H1 (cell line): ENCODE measurements at regions not wholly inside any gene's neighbourhood (a gene's known extent, or its start where the extent isn't known, plus 50 kb on each side); places are given as distances from the start of the nearest gene placed in this dataset.

Experiments used
- CTCF ChIA-PET: fragments of 300-600 bp; sonication (Branson Sonifier 250); formaldehyde crosslinking; loops from one replicate; lab custom pipeline; 2021; ENCODE audit not compliant: partially characterized antibody; lab: Charles Lee
- POLR2A ChIA-PET: fragments of 300-600 bp; sonication (Branson Sonifier 250); formaldehyde crosslinking; loops from one replicate; lab custom pipeline; 2021; ENCODE audit warnings: inconsistent platforms; ENCODE audit not compliant: partially characterized antibody; lab: Charles Lee
- DNase-seq, 2 experiments: peaks; one replicate each; pipeline versions ENCODE4 v3.0.0 to v3.0.0-alpha.2; 2010 to 2022; ENCODE audit warnings: low spot score in 2 of 2, low read depth in 1 of 2, mixed read lengths in 1 of 2
- FAIRE-seq: peaks from 2 replicates; lab custom pipeline; 2011; peaks lifted over from hg19 to GRCh38; lab: Jason Lieb, UNC
- H2AFZ ChIP-seq: 2 replicates; pipeline ENCODE4 v1.8.1; 2012; ENCODE audit warnings: low read length, inconsistent platforms
- H2AK5ac ChIP-seq: 2 replicates; pipeline ENCODE4 v1.6.1; 2013; ENCODE audit warnings: low read depth, low read length
- H2BK120ac ChIP-seq: replicated peaks from 2 replicates; pipeline ENCODE3; 2013; ENCODE audit warnings: low read depth, low read length, inconsistent platforms
- H2BK12ac ChIP-seq: 2 replicates; pipeline ENCODE4 v1.6.1; 2013; ENCODE audit warnings: low read depth, low read length
- H2BK15ac ChIP-seq: 2 replicates; pipeline ENCODE4 v1.6.1; 2013; ENCODE audit warnings: low read length
- H2BK20ac ChIP-seq: 2 replicates; pipeline ENCODE4 v1.6.1; 2013; ENCODE audit warnings: low read length
- H2BK5ac ChIP-seq: 2 replicates; pipeline ENCODE4 v1.6.1; 2013; ENCODE audit warnings: low read depth, low read length
- H3K14ac ChIP-seq: 2 replicates; pipeline ENCODE4 v1.6.1; 2013; ENCODE audit warnings: inconsistent platforms; ENCODE audit not compliant: insufficient read length
- H3K18ac ChIP-seq: 2 replicates; pipeline ENCODE4 v1.6.1; 2013; ENCODE audit warnings: low read length; ENCODE audit errors: extremely low read depth
- H3K23ac ChIP-seq: 2 replicates; pipeline ENCODE4 v1.6.1; 2013; ENCODE audit warnings: inconsistent platforms; ENCODE audit not compliant: insufficient read length
- H3K23me2 ChIP-seq: 2 replicates; pipeline ENCODE4 v1.6.1; 2013; ENCODE audit warnings: low read depth, low read length
- H3K27ac ChIP-seq: 2 replicates; pipeline ENCODE4 v1.6.1; 2011; ENCODE audit warnings: low read depth, low read length, inconsistent platforms
- H3K27me3 ChIP-seq, 4 experiments: replicated peaks in 1 of 4; 1 replicate in 1 of 4; 2 replicates in 3 of 4; pipeline versions ENCODE4 v1.6.1 to v1.8.1; 2011 to 2013; ENCODE audit warnings: low read length in 3 of 4, mild to moderate bottlenecking in 3 of 4, inconsistent platforms in 2 of 4, mixed read lengths in 2 of 4, moderate library complexity in 1 of 4; ENCODE audit not compliant: control insufficient read depth in 3 of 4, insufficient read depth in 3 of 4; ENCODE audit errors: extremely low read depth in 1 of 4
- H3K36me3 ChIP-seq, 4 experiments: 2 replicates each; pipeline versions ENCODE4 v1.6.1 to v1.8.1; 2011 to 2013; ENCODE audit warnings: mild to moderate bottlenecking in 4 of 4, low read length in 3 of 4, moderate library complexity in 2 of 4, control low read depth in 1 of 4, inconsistent platforms in 1 of 4; ENCODE audit not compliant: insufficient read depth in 4 of 4, control insufficient read depth in 2 of 4
- H3K4ac ChIP-seq: replicated peaks from 2 replicates; pipeline ENCODE3; 2013; ENCODE audit warnings: low read length, low read depth, mixed read lengths, inconsistent platforms; ENCODE audit not compliant: insufficient read length
- H3K4me1 ChIP-seq, 4 experiments: replicated peaks in 1 of 4; 1 replicate in 1 of 4; 2 replicates in 3 of 4; pipeline versions ENCODE4 v1.6.1 to v1.8.1; 2011 to 2013; ENCODE audit warnings: low read length in 3 of 4, inconsistent platforms in 2 of 4, mixed read lengths in 1 of 4; ENCODE audit not compliant: insufficient read depth in 4 of 4, control insufficient read depth in 3 of 4
- H3K4me2 ChIP-seq, 2 experiments: 2 replicates each; pipeline versions ENCODE4 v1.6.1 to v1.8.1; 2011 to 2013; ENCODE audit warnings: low read depth in 2 of 2, low read length in 2 of 2, control low read depth in 1 of 2, inconsistent platforms in 1 of 2, mild to moderate bottlenecking in 1 of 2; ENCODE audit not compliant: insufficient read depth in 1 of 2
- H3K4me3 ChIP-seq, 4 experiments: fragments of 200-600, 300-600 bp in 1 of 4; sonication (generic), shearing (Covaris generic), sonication (Bioruptor Twin) in 1 of 4; 2 replicates each; pipeline versions ENCODE4 v1.5.1 to v1.8.1; 2011 to 2016; ENCODE audit warnings: low read length in 4 of 4, low read depth in 3 of 4, control low read depth in 2 of 4, inconsistent platforms in 2 of 4, mild to moderate bottlenecking in 2 of 4, mixed read lengths in 1 of 4, moderate library complexity in 1 of 4; ENCODE audit not compliant: insufficient read depth in 2 of 4; ENCODE audit errors: extremely low read depth in 1 of 4
- H3K56ac ChIP-seq: replicated peaks from 2 replicates; pipeline ENCODE3; 2013; ENCODE audit warnings: low read depth, mild to moderate bottlenecking, mixed read lengths, low read length, inconsistent platforms; ENCODE audit not compliant: insufficient read length
- H3K79me1 ChIP-seq: 2 replicates; pipeline ENCODE4 v1.6.1; 2013; ENCODE audit warnings: low read depth, low read length, control low read depth
- H3K79me2 ChIP-seq, 2 experiments: 2 replicates each; pipeline versions ENCODE4 v1.6.1 to v1.8.1; 2012 to 2013; ENCODE audit warnings: low read length in 2 of 2, mild to moderate bottlenecking in 2 of 2, inconsistent platforms in 1 of 2; ENCODE audit not compliant: insufficient read depth in 2 of 2, control insufficient read depth in 1 of 2
- H3K9ac ChIP-seq, 4 experiments: replicated peaks in 1 of 4; 1 replicate in 1 of 4; 2 replicates in 3 of 4; pipeline versions ENCODE4 v1.6.1 to v1.8.1; 2011 to 2013; ENCODE audit warnings: low read depth in 3 of 4, low read length in 3 of 4, control low read depth in 2 of 4, mild to moderate bottlenecking in 2 of 4, moderate library complexity in 2 of 4, inconsistent platforms in 1 of 4; ENCODE audit errors: extremely low read depth in 1 of 4
- H3K9me3 ChIP-seq, 2 experiments: 2 replicates each; pipeline versions ENCODE4 v1.6.1 to v1.8.1; 2012 to 2013; ENCODE audit warnings: mild to moderate bottlenecking in 2 of 2, moderate library complexity in 2 of 2, control low read depth in 1 of 2, inconsistent platforms in 1 of 2, low read depth in 1 of 2, low read length in 1 of 2, mixed read lengths in 1 of 2; ENCODE audit not compliant: insufficient read depth in 2 of 2
- H4K20me1 ChIP-seq, 2 experiments: replicated peaks in 1 of 2; 2 replicates each; pipeline versions ENCODE3 to v1.8.1; 2011 to 2013; ENCODE audit warnings: inconsistent platforms in 2 of 2, low read length in 2 of 2, mild to moderate bottlenecking in 1 of 2; ENCODE audit not compliant: insufficient read depth in 2 of 2, control insufficient read depth in 1 of 2
- H4K5ac ChIP-seq: 2 replicates; pipeline ENCODE4 v1.6.1; 2013; ENCODE audit warnings: low read length, low read depth, mixed read lengths, inconsistent platforms; ENCODE audit not compliant: insufficient read length
- H4K8ac ChIP-seq: 2 replicates; pipeline ENCODE4 v1.8.0; 2013; ENCODE audit warnings: mild to moderate bottlenecking, moderate library complexity, low read length, inconsistent platforms; ENCODE audit not compliant: insufficient read depth; ENCODE audit errors: extremely low read depth
- H4K91ac ChIP-seq: replicated peaks from 2 replicates; pipeline ENCODE3; 2013; ENCODE audit warnings: low read length, mixed read lengths, inconsistent platforms; ENCODE audit not compliant: insufficient read length
- BCL11A ChIP-seq, 2 experiments: IDR thresholded peaks; one replicate each; pipeline ENCODE4 v1.6.1; 2011; ENCODE audit warnings: low read depth in 2 of 2, low read length in 2 of 2, mild to moderate bottlenecking in 2 of 2
- CHD2 ChIP-seq: IDR thresholded peaks from 2 replicates; pipeline ENCODE4 v1.6.1; 2012; ENCODE audit warnings: low read length, improper control_type of control experiment
- EZH2 ChIP-seq: fragments of 200-600 bp; sonication (generic); IDR thresholded peaks from 2 replicates; pipeline ENCODE4 v1.7.1; 2012; ENCODE audit warnings: low read depth, mild to moderate bottlenecking, moderate library complexity, low read length, inconsistent platforms; ENCODE audit not compliant: severe bottlenecking
- GABPA ChIP-seq: IDR thresholded peaks from 2 replicates; pipeline ENCODE4 v1.6.1; 2011; ENCODE audit warnings: mild to moderate bottlenecking, low read length, moderate library complexity, borderline replicate concordance; ENCODE audit not compliant: insufficient read depth
- KDM1A ChIP-seq: fragments of 200-600, 300-600 bp; sonication (generic); IDR thresholded peaks from 2 replicates; pipeline ENCODE4 v1.7.1; 2016; ENCODE audit warnings: mild to moderate bottlenecking, low read length, borderline replicate concordance
- WGBS, 2 experiments: shearing (Covaris generic) in 1 of 2; methylation state at CpG; one replicate each; pipeline versions ENCODE4 v1.1.6 to v1.1.7; 2013 to 2015; ENCODE audit warnings: low lambda C conversion rate in 2 of 2, mixed read lengths in 2 of 2, inconsistent platforms in 1 of 2, low coverage in 1 of 2, missing lambda C conversion rate in 1 of 2; ENCODE audit not compliant: insufficient replicate concordance in 2 of 2, insufficient coverage in 1 of 2, insufficient read length in 1 of 2; ENCODE audit errors: extremely low coverage in 1 of 2, missing lambda C conversion rate in 1 of 2; 5-methylcytosine and 5-hydroxymethylcytosine counted together
- TF ChIP-seq, protein P1 (sequence below): IDR thresholded peaks from 2 replicates; pipeline ENCODE4 v1.6.1; 2011; ENCODE audit warnings: low read depth, mild to moderate bottlenecking, low read length; ENCODE audit not compliant: insufficient read depth

DNA sequence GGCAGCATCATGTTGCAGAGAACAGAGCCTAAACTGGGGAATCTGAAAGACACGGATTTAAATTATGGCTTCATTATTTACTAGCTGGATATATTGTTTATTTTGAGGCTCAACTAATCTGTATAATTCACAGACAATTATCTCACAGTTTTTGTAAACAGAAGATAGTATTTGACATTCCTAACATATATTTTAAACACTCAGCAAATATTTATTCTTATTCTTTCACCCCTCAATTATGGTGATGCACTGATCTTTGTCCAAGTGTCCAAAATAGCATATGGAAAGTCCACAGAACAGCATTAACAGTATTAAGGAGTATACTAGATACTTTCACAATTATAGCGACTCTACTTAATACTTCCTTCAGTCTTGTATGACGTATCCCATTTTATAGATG lies 257.0 kb downstream of the ADGRG6 start:
- Histone ChIP-seq H3K9ac (no peak overlapping the region), H4K20me1 (no peaks in the 10 kb centered on the region), H3K14ac (no peak overlapping the region), H3K36me3 (no peaks in the 10 kb centered on the region), H2AK5ac (no peak overlapping the region), H3K4me3 (no peak overlapping the region), H4K8ac (no peak overlapping the region), H2BK12ac (no peak overlapping the region), H3K27ac (no peak overlapping the region), H2BK5ac (no peak overlapping the region), H3K4me2 (no peak overlapping the region), H2BK15ac (no peak overlapping the region), H3K18ac (no peak overlapping the region), H4K91ac (no peak overlapping the region), H3K4me1 (no peaks in the 10 kb centered on the region), H4K5ac (no peak overlapping the region), H3K79me1 (no peaks in the 10 kb centered on the region), H2AFZ (no peak overlapping the region), H3K9me3 (no peaks in the 10 kb centered on the region), H3K4ac (no peak overlapping the region), H3K23me2 (no peaks in the 10 kb centered on the region), H2BK120ac (no peak overlapping the region), H2BK20ac (no peak overlapping the region), H3K56ac (no peak overlapping the region), H3K79me2 (no peaks in the 10 kb centered on the region), H3K27me3 (no peaks in the 10 kb centered on the region), H3K23ac (no peak overlapping the region)
- ChIA-PET POLR2A (no interaction called here), CTCF (interaction anchor here (1.4 kb wide), 1 partner anchor 10 kb away, joined by 3 read pairs; no protein-coding TSS in a partner anchor)
- FAIRE-seq (peak; percentile 32), DNase-seq (no peak)
- 90% methylated on average over 3 of the region's 3 CpGs; no CpG with 5 or more reads in 1 of the 2 experiments for WGBS, 2 experiments
- TF ChIP-seq KDM1A = no peak
- no peak for TF ChIP-seq BCL11A (IDR thresholded peaks at IDR 0.05; ENCODE audit: low read depth in 2 of 2, low read length in 2 of 2)
- TF ChIP-seq CHD2 = no peak
- no peak for TF ChIP-seq GABPA
- TF ChIP-seq, protein P1, sequence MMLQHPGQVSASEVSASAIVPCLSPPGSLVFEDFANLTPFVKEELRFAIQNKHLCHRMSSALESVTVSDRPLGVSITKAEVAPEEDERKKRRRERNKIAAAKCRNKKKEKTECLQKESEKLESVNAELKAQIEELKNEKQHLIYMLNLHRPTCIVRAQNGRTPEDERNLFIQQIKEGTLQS = no peak
- TF ChIP-seq EZH2 = no peak
